ENCODE measurements at regions not wholly inside any gene's neighbourhood (a gene's known extent, or its start where the extent isn't known, plus 50 kb on each side); places are given as distances from the start of the nearest gene placed in this dataset.

DNA sequence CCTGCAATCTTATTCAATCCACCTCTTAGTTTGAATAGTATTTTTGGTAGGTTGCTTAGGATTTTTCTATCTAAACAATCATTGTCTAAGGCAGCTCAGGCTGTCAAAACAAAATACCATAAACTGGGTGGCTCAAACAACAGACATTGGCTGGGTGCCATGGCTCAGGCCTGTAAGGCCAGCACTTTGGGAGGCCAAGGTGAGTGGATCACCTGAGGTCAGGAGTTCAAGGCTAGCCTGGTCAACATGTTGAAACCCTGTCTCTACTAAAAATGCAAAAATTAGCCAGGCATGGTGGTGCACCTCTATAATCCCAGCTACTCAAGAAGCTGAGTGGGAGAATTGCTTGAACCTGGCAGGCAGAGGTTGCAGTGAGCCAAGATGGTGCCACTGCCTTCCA lies 126.7 kb downstream of the CYLD start:
- no peak overlapping the region for H3K27ac Mint-ChIP-seq
- no peak overlapping the region for H3K4me3 Mint-ChIP-seq
- H3K4me1 Mint-ChIP-seq (ENCODE audit: low read depth), result no peaks in the 10 kb centered on the region
- no peaks in the 10 kb centered on the region for H3K36me3 Mint-ChIP-seq (ENCODE audit: low read depth)
- H3K9me3 Mint-ChIP-seq, result no peaks in the 10 kb centered on the region
- peaks cover 9% of the 10 kb centered on the region for H3K27me3 Mint-ChIP-seq
- intact Hi-C loops (cut with micrococcal nuclease), result no loop called here

- Mint-ChIP-seq H3K27ac (no peak overlapping the region), H3K4me3 (no peak overlapping the region), H3K4me1 (ENCODE audit: low read depth) (no peaks in the 10 kb centered on the region), H3K36me3 (ENCODE audit: low read depth) (no peaks in the 10 kb centered on the region), H3K9me3 (no peaks in the 10 kb centered on the region), H3K27me3 (peaks cover 6% of the 10 kb centered on the region)
- intact Hi-C loops (cut with micrococcal nuclease), result no loop called here
Measured at GRCh38 chr16:50866806-50867205, 124.9 kb downstream of the CYLD start.

GRCh38 chr16:50864386-50864785 lies 122.5 kb downstream of the CYLD start:
- H3K27ac Mint-ChIP-seq, result no peak overlapping the region
- intact Hi-C loops (cut with micrococcal nuclease), result no loop called here
- H3K27me3 Mint-ChIP-seq, result peaks cover 6% of the 10 kb centered on the region
- no peaks in the 10 kb centered on the region for H3K9me3 Mint-ChIP-seq
- H3K4me3 Mint-ChIP-seq, result no peak overlapping the region
- H3K4me1 Mint-ChIP-seq (ENCODE audit: low read depth), result no peaks in the 10 kb centered on the region
- H3K36me3 Mint-ChIP-seq (ENCODE audit: low read depth), result no peaks in the 10 kb centered on the region

DNA sequence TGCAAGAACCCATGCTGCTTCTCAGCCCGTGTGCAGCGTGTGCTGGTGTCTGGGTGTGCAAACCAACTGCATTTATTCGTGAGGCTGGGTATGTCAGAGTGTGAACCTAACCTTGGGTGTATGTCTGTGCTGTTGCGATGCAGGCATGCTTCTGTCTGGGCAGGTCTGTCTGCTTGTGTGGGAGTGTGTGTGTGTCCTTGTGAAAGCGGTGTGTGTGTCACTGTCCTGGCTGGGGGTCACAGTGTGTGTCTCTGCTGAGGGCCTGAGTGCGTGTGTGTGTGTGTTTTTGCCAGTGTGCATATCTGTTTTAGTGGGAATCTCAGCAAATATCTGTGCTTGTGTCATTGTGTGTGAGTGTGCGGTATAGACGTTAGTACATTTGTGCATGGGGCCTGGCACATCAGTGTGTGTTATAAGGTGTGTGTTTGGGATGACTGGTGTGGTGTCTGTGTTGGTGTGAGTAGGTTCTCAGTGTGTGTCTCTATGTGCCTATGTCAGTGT lies 121.8 kb downstream of the CYLD start:
- H3K4me3 Mint-ChIP-seq, result no peak overlapping the region
- no peaks in the 10 kb centered on the region for H3K4me1 Mint-ChIP-seq (ENCODE audit: low read depth)
- no peak overlapping the region for H3K27ac Mint-ChIP-seq
- H3K9me3 Mint-ChIP-seq, result no peaks in the 10 kb centered on the region
- no peaks in the 10 kb centered on the region for H3K36me3 Mint-ChIP-seq (ENCODE audit: low read depth)
- peaks cover 5% of the 10 kb centered on the region for H3K27me3 Mint-ChIP-seq
- intact Hi-C loops (cut with micrococcal nuclease), result no loop called here

DNA sequence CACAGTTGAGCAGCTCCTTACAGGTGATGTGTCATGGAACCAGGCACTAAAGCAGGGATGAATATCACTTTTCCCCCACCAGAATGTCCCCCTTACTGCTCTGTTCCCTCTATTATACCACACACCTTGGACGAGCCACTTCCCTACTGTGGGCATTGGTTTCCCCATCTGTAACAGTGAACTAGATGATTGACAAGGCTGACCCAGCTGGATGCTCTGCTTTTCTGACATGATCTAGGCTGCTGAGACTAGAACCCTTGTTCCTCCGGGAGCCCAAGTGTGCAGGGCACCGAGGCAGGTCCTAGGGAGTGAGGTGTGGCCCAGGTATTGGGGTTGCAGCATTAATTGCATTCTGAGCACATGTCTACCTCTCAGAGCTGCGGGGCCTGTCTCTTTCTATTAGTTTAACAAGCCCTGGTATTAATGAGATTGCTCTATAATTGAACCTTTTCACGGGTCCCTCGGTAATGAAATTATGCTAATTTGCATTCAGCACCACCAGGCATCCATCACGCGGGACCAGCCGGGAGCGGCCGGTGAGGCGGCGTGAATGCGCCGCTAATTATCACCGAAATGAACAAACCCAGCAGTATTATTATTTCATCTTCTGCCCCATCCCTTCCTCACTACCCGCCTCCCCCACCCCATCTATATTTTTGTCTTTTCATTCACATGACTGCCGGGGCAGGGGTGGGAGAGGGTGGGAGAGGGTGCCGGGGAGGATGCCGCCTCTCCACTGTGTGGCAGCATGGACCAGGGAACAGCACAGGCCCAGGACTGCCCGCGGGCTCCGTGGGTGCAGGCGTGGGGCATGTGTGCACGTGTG lies 121.1 kb downstream of the CYLD start:
- H3K9me3 Mint-ChIP-seq, result no peaks in the 10 kb centered on the region
- H3K4me1 Mint-ChIP-seq (ENCODE audit: low read depth), result no peaks in the 10 kb centered on the region
- intact Hi-C loops (cut with micrococcal nuclease), result no loop called here
- no peaks in the 10 kb centered on the region for H3K36me3 Mint-ChIP-seq (ENCODE audit: low read depth)
- H3K27me3 Mint-ChIP-seq, result peaks cover 4% of the 10 kb centered on the region
- no peak overlapping the region for H3K27ac Mint-ChIP-seq
- H3K4me3 Mint-ChIP-seq, result no peak overlapping the region

DNA sequence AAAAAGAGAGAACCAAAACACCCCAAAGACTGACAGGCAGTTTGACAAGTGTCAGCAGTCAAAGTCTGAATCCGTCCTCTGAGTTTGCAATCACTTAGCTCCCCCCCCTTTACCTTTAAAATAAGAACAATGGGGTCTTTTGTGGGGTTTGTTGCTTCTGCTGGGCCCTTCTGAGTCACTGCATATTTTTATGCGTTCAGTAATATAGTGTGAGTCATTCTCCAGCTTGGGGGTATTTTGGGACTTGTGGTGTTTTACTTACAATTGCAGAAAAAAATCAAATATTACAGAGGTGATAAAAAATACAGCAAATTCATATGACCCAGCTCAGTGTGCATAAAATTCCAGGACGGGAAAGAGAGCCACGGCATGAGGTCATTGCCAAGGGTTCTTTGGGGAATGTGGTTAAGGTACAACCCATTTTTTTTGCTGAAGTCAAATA lies 120.1 kb downstream of the CYLD start:
- Mint-ChIP-seq H3K27me3 (peaks cover 4% of the 10 kb centered on the region), H3K36me3 (ENCODE audit: low read depth) (no peaks in the 10 kb centered on the region), H3K4me3 (no peak overlapping the region), H3K4me1 (ENCODE audit: low read depth) (peaks cover 9% of the 10 kb centered on the region), H3K27ac (no peak overlapping the region), H3K9me3 (no peaks in the 10 kb centered on the region)
- intact Hi-C loops (cut with micrococcal nuclease), result no loop called here

DNA sequence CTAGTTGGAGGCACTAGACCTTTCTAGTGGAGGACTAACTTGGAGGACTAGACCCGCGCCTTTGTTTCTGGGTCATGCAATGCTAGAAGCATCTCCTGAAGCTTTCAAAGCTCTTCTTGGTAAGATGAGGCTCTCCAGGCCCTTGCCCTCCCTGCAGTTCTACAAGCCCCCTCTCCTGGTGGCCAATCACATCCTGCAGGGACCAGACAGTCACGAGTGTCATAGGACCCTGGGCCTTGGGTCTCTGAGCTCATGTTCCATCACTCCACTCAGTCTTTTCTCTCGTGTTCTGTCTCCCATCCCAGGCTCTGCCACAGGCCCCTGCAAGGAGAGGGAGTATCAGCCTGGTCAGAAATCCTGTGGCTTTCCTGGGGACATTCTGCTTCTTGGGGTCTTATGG lies 119.6 kb downstream of the CYLD start:
- Mint-ChIP-seq H3K27ac (no peak overlapping the region), H3K9me3 (no peaks in the 10 kb centered on the region), H3K4me3 (no peak overlapping the region), H3K36me3 (ENCODE audit: low read depth) (no peaks in the 10 kb centered on the region), H3K4me1 (ENCODE audit: low read depth) (peaks cover 11% of the 10 kb centered on the region), H3K27me3 (peaks cover 4% of the 10 kb centered on the region)
- intact Hi-C loops (cut with micrococcal nuclease), result no loop called here

GRCh38 chr16:50859628-50860360 lies 117.9 kb downstream of the CYLD start:
- intact Hi-C loops (cut with micrococcal nuclease), result no loop called here
- Mint-ChIP-seq H3K9me3 (no peaks in the 10 kb centered on the region), H3K36me3 (ENCODE audit: low read depth) (no peaks in the 10 kb centered on the region), H3K4me3 (no peak overlapping the region), H3K27ac (no peak overlapping the region), H3K4me1 (ENCODE audit: low read depth) (peaks cover 11% of the 10 kb centered on the region), H3K27me3 (no peaks in the 10 kb centered on the region)

- Mint-ChIP-seq H3K4me1 (ENCODE audit: low read depth) (peaks cover 11% of the 10 kb centered on the region), H3K27ac (no peak overlapping the region), H3K4me3 (no peak overlapping the region), H3K36me3 (ENCODE audit: low read depth) (no peaks in the 10 kb centered on the region), H3K27me3 (no peaks in the 10 kb centered on the region), H3K9me3 (no peaks in the 10 kb centered on the region)
- intact Hi-C loops (cut with micrococcal nuclease), result no loop called here
Measured at GRCh38 chr16:50858877-50859627, 117.2 kb downstream of the CYLD start.

GRCh38 chr16:50858376-50858775 lies 116.5 kb downstream of the CYLD start:
- H3K4me3 Mint-ChIP-seq, result no peak overlapping the region
- no peak overlapping the region for H3K27ac Mint-ChIP-seq
- no peaks in the 10 kb centered on the region for H3K27me3 Mint-ChIP-seq
- no peaks in the 10 kb centered on the region for H3K9me3 Mint-ChIP-seq
- peaks cover 11% of the 10 kb centered on the region for H3K4me1 Mint-ChIP-seq (ENCODE audit: low read depth)
- no peaks in the 10 kb centered on the region for H3K36me3 Mint-ChIP-seq (ENCODE audit: low read depth)
- intact Hi-C loops (cut with micrococcal nuclease), result no loop called here

DNA sequence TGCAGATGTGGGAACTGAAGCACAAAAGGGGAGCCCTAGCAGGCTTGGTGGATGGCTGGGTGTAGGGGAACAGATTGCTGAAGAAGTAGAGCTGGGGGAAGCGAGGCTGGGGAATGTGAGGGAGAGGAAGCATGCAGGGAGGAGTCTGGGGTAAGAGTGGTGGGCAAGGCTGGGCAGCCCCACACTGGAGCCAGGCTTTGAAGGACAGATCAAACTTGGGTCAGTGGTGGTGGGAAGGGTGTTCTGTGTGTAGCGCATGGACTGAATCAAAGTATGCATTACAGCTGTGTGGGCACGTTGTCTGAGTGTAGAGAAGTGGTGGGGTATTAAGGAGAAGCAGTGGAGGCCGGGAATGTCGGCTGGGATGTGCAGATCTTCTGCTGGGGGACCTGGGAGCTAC lies 116.0 kb downstream of the CYLD start:
- H3K9me3 Mint-ChIP-seq, result no peaks in the 10 kb centered on the region
- H3K27ac Mint-ChIP-seq, result no peak overlapping the region
- peaks cover 11% of the 10 kb centered on the region for H3K4me1 Mint-ChIP-seq (ENCODE audit: low read depth)
- H3K4me3 Mint-ChIP-seq, result no peak overlapping the region
- intact Hi-C loops (cut with micrococcal nuclease), result no loop called here
- no peaks in the 10 kb centered on the region for H3K36me3 Mint-ChIP-seq (ENCODE audit: low read depth)
- H3K27me3 Mint-ChIP-seq, result no peaks in the 10 kb centered on the region

- H3K27ac Mint-ChIP-seq, result no peak overlapping the region
- no peaks in the 10 kb centered on the region for H3K9me3 Mint-ChIP-seq
- H3K36me3 Mint-ChIP-seq (ENCODE audit: low read depth), result no peaks in the 10 kb centered on the region
- H3K27me3 Mint-ChIP-seq, result no peaks in the 10 kb centered on the region
- intact Hi-C loops (cut with micrococcal nuclease), result no loop called here
- no peak overlapping the region for H3K4me3 Mint-ChIP-seq
- peaks cover 11% of the 10 kb centered on the region for H3K4me1 Mint-ChIP-seq (ENCODE audit: low read depth)
Measured at GRCh38 chr16:50856991-50857390, 115.1 kb downstream of the CYLD start.

DNA sequence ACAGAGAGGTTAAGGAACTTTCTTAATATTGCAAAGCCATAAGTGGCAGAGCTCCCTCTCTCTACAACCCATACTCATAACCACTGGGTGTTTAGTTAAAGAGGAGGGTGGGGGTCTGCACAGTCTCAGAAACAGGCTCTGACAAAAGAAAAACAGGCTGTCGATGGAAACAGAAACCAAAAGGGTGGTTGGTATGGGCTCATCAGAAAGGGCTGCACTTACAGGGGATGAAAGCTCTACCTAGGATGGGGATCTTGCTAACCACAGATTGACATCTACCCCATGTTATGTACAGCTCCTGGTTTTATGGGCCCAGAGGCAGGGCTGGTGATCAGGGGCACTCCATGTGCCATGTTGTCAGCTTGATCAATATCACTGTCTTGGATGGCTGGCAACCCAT lies 111.4 kb downstream of the CYLD start:
- intact Hi-C loops (cut with micrococcal nuclease), result no loop called here
- Mint-ChIP-seq H3K27ac (no peak overlapping the region), H3K4me1 (ENCODE audit: low read depth) (peaks cover 11% of the 10 kb centered on the region), H3K4me3 (no peak overlapping the region), H3K9me3 (no peaks in the 10 kb centered on the region), H3K36me3 (ENCODE audit: low read depth) (no peaks in the 10 kb centered on the region), H3K27me3 (peaks cover 2% of the 10 kb centered on the region)
